ENCODE measurements at regions not wholly inside any gene's neighbourhood (a gene's known extent, or its start where the extent isn't known, plus 50 kb on each side); places are given as distances from the start of the nearest gene placed in this dataset.

DNA sequence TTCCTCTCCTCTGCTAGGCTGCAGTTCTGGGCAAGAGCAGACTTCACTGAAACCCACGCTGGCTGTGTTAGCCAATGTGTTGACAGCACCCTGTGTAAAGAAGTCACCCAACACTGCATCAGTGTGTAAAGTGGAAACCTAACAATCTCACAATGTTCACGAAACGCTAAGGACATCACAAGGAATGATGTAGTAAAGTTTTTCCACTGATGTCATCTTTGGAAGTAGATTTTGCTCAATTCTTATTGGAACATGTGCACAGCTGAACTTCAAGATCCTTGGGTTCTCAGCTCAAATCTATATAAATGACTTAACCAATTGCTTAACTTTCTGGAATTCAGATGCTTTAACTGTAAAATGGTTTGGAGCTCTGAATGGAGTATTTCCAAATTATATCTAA lies 1112.5 kb downstream of the TSN start:
- Histone ChIP-seq H3F3A (ENCODE audit: insufficient read depth, low read depth) (no peaks in the 10 kb centered on the region), H3K79me2 (ENCODE audit: low read depth) (no peaks in the 10 kb centered on the region), H3K27me3 (ENCODE audit: insufficient read depth, low read depth) (no peaks in the 10 kb centered on the region), H4K20me1 (ENCODE audit: insufficient read depth) (no peaks in the 10 kb centered on the region), H3K27ac (no peak overlapping the region), H3K4me1 (replicated peaks; ENCODE audit: insufficient read depth) (no peaks in the 10 kb centered on the region), H2AFZ (no peak overlapping the region), H3K9me3 (ENCODE audit: insufficient read depth, low read depth) (no peaks in the 10 kb centered on the region; the same call in 1 of the 2 replicates), H3K4me3 (no peak overlapping the region), H3K36me3 (ENCODE audit: low read depth) (no peaks in the 10 kb centered on the region), H3K4me2 (no peak overlapping the region), H3K9me2 (ENCODE audit: insufficient read depth) (no peaks in the 10 kb centered on the region; the same call in 1 of the 2 replicates)
- ChIA-PET CTCF (no interaction called here), POLR2A (ENCODE audit: unreplicated experiment) (no interaction called here)
- DNase-seq: no peak
- no TSS peak for BruUV-seq (replicated peaks)
- intact Hi-C loops (cut with micrococcal nuclease; ENCODE audit: unreplicated experiment): no loop called here
- TF ChIP-seq EZH2 (IDR thresholded peaks at IDR 0.05; ENCODE audit: low read depth) (no peak), CTCF (conservative IDR thresholded peaks at IDR 0.05) (no peak)

GRCh38 chr2:122868646-122869275 lies 1113.3 kb downstream of the TSN start:
- Histone ChIP-seq H4K20me1 (ENCODE audit: insufficient read depth) (no peaks in the 10 kb centered on the region), H3K4me3 (no peak overlapping the region), H3K4me2 (no peak overlapping the region), H3K9me3 (ENCODE audit: insufficient read depth, low read depth) (no peaks in the 10 kb centered on the region; the same call in none of the 2 replicates), H3K4me1 (replicated peaks; ENCODE audit: insufficient read depth) (no peaks in the 10 kb centered on the region), H3K9me2 (ENCODE audit: insufficient read depth) (no peaks in the 10 kb centered on the region; the same call in 1 of the 2 replicates), H3F3A (ENCODE audit: insufficient read depth, low read depth) (no peaks in the 10 kb centered on the region), H3K79me2 (ENCODE audit: low read depth) (no peaks in the 10 kb centered on the region), H3K27me3 (ENCODE audit: insufficient read depth, low read depth) (no peaks in the 10 kb centered on the region), H3K36me3 (ENCODE audit: low read depth) (no peaks in the 10 kb centered on the region), H3K27ac (no peak overlapping the region), H2AFZ (no peak overlapping the region)
- DNase-seq: no peak
- TF ChIP-seq CTCF (conservative IDR thresholded peaks at IDR 0.05): no peak
- TF ChIP-seq EZH2 (IDR thresholded peaks at IDR 0.05; ENCODE audit: low read depth): no peak
- CTCF ChIA-PET: no interaction called here
- POLR2A ChIA-PET (ENCODE audit: unreplicated experiment): no interaction called here
- intact Hi-C loops (cut with micrococcal nuclease; ENCODE audit: unreplicated experiment): no loop called here
- BruUV-seq (replicated peaks): no TSS peak

- H3K79me2 ChIP-seq (ENCODE audit: low read depth): no peaks in the 10 kb centered on the region
- intact Hi-C loops (cut with micrococcal nuclease; ENCODE audit: unreplicated experiment): no loop called here
- no peaks in the 10 kb centered on the region for H3K9me2 ChIP-seq (ENCODE audit: insufficient read depth)
- TF ChIP-seq EZH2 (IDR thresholded peaks at IDR 0.05; ENCODE audit: low read depth): no peak
- no peak for TF ChIP-seq CTCF (conservative IDR thresholded peaks at IDR 0.05)
- H3K4me2 ChIP-seq: no peak overlapping the region
- no peak overlapping the region for H3K27ac ChIP-seq
- no peaks in the 10 kb centered on the region for H3F3A ChIP-seq (ENCODE audit: insufficient read depth, low read depth)
- no peaks in the 10 kb centered on the region for H3K27me3 ChIP-seq (ENCODE audit: insufficient read depth, low read depth)
- H3K4me1 ChIP-seq (replicated peaks; ENCODE audit: insufficient read depth): no peaks in the 10 kb centered on the region
- no peak for DNase-seq
- H3K36me3 ChIP-seq (ENCODE audit: low read depth): no peaks in the 10 kb centered on the region
- no peaks in the 10 kb centered on the region for H4K20me1 ChIP-seq (ENCODE audit: insufficient read depth)
- CTCF ChIA-PET: no interaction called here
- H2AFZ ChIP-seq: no peak overlapping the region
- BruUV-seq (replicated peaks): no TSS peak
- no peaks in the 10 kb centered on the region; the same call in none of the 2 replicates for H3K9me3 ChIP-seq (ENCODE audit: insufficient read depth, low read depth)
- no peak overlapping the region for H3K4me3 ChIP-seq
- POLR2A ChIA-PET (ENCODE audit: unreplicated experiment): no interaction called here
Measured at GRCh38 chr2:122873951-122874350, 1118.5 kb downstream of the TSN start.

Measured in PC-9 (cell line).